GM12878 (cell line): ENCODE measurements at regions not wholly inside any gene's neighbourhood (a gene's known extent, or its start where the extent isn't known, plus 50 kb on each side); places are given as distances from the start of the nearest gene placed in this dataset.

Source experiments
- ATAC-seq: fragments of 200-7000 bp; cut with Tn5 transposase; 3 replicates; pipeline ENCODE4 v1.9.1; 2020; ENCODE audit warnings: mild to moderate bottlenecking, moderate library complexity
- BruUV-seq: library from RNA; stranded (reverse); fragments of 400-500 nt; replicated peaks from 2 replicates; lab custom pipeline; 2021; lab: Mats Ljungman, UMichigan
- CTCF ChIA-PET: fragments of 300-600 bp; sonication (Branson Sonifier 250); formaldehyde crosslinking; extraction: SDS; loops from one replicate; lab custom pipeline; 2021; ENCODE audit warnings: inconsistent platforms; lab: Yijun Ruan, JAX
- POLR2A ChIA-PET: fragments of 350-600 bp; formaldehyde crosslinking; extraction: SDS; loops from one replicate; lab custom pipeline; 2021; ENCODE audit warnings: inconsistent platforms; lab: Charles Lee
- RAD21 ChIA-PET: fragments of 300-600 bp; sonication (Branson Sonifier 250); formaldehyde crosslinking; loops from one replicate; lab custom pipeline; 2023; ENCODE audit warnings: antibody characterized with exemption; ENCODE audit not compliant: unreplicated experiment; lab: Charles Lee
- SMC1A ChIA-PET: fragments of 300-600 bp; sonication (Branson Sonifier 250); formaldehyde crosslinking; loops from one replicate; lab custom pipeline; 2023; ENCODE audit not compliant: unreplicated experiment, uncharacterized antibody; lab: Charles Lee
- DNase-seq: peaks from one replicate; pipeline ENCODE4 v3.0.0-alpha.2; 2011; ENCODE audit warnings: low read depth, low spot score
- FAIRE-seq: peaks from 3 replicates; lab custom pipeline; 2011; peaks lifted over from hg19 to GRCh38; lab: Jason Lieb, UNC
- H2AFZ ChIP-seq: 2 replicates; pipeline ENCODE4 v1.6.0; 2011; ENCODE audit warnings: low read depth, low read length, control low read depth; ENCODE audit not compliant: control insufficient read depth
- H3K27ac ChIP-seq: 2 replicates; pipeline ENCODE4 v1.5.1; 2011; ENCODE audit warnings: control low read depth; ENCODE audit not compliant: control insufficient read depth, insufficient read depth
- H3K27me3 ChIP-seq, 2 experiments: replicated peaks in 1 of 2; 2 replicates each; pipeline versions ENCODE4 v1.6.0 to v1.6.1; 2011; ENCODE audit warnings: low read length in 1 of 2; ENCODE audit not compliant: control insufficient read depth in 2 of 2, insufficient read depth in 2 of 2
- H3K36me3 ChIP-seq, 2 experiments: 2 replicates each; pipeline ENCODE4 v1.5.1; 2011; ENCODE audit warnings: low read length in 1 of 2; ENCODE audit not compliant: control insufficient read depth in 2 of 2, insufficient read depth in 2 of 2
- H3K4me1 ChIP-seq: 2 replicates; pipeline ENCODE4 v1.6.1; 2011; ENCODE audit warnings: mild to moderate bottlenecking, low read length, moderate library complexity, mixed read lengths; ENCODE audit not compliant: control insufficient read depth, insufficient read depth
- H3K4me2 ChIP-seq: 2 replicates; pipeline ENCODE4 v1.6.0; 2011; ENCODE audit warnings: control low read depth; ENCODE audit not compliant: control insufficient read depth, insufficient read depth
- H3K4me3 ChIP-seq: fragments of 200-600 bp; sonication (generic); 2 replicates; pipeline ENCODE4 v1.5.1; 2016
- H3K79me2 ChIP-seq: 2 replicates; pipeline ENCODE4 v1.6.0; 2011; ENCODE audit warnings: low read length; ENCODE audit not compliant: control insufficient read depth, insufficient read depth
- H3K9ac ChIP-seq: 2 replicates; pipeline ENCODE4 v1.8.0; 2011; ENCODE audit warnings: low read length, control low read depth, mixed read lengths; ENCODE audit not compliant: control insufficient read depth, insufficient read depth
- H3K9me3 ChIP-seq: replicated peaks from 3 replicates; pipeline ENCODE4 v1.5.1; 2011; ENCODE audit warnings: mild to moderate bottlenecking, low read length; ENCODE audit not compliant: control insufficient read depth, insufficient read depth
- H4K20me1 ChIP-seq: 2 replicates; pipeline ENCODE4 v1.6.0; 2011; ENCODE audit not compliant: control insufficient read depth, insufficient read depth
- ETV6 ChIP-seq, 2 experiments: fragments of 450-650 bp in 1 of 2; IDR thresholded peaks in 1 of 2; conservative IDR thresholded peaks in 1 of 2; 2 replicates each; pipeline ENCODE4 v1.6.1; 2014; ENCODE audit warnings: antibody characterized with exemption in 1 of 2, borderline replicate concordance in 1 of 2, low read depth in 1 of 2, mild to moderate bottlenecking in 1 of 2, moderate library complexity in 1 of 2
- FOXK2 ChIP-seq: fragments of 450-650 bp; IDR thresholded peaks from 2 replicates; pipeline ENCODE4 v1.6.1; 2017; ENCODE audit warnings: mild to moderate bottlenecking, moderate library complexity
- RFX5 ChIP-seq: IDR thresholded peaks from 2 replicates; pipeline ENCODE4 v1.6.1; 2011; ENCODE audit warnings: low read depth, low read length, improper control_type of control experiment
- SMC3 ChIP-seq: IDR thresholded peaks from 2 replicates; pipeline ENCODE4 v1.6.1; 2011; ENCODE audit warnings: low read length, improper control_type of control experiment, borderline replicate concordance
- YY1 ChIP-seq: IDR thresholded peaks from 2 replicates; pipeline ENCODE4 v1.6.1; 2011; ENCODE audit warnings: low read depth, mild to moderate bottlenecking, low read length
- ZNF274 ChIP-seq: IDR thresholded peaks from one replicate; pipeline ENCODE4 v1.8.0; 2011; ENCODE audit not compliant: insufficient read length, insufficient read depth
- ZNF622 ChIP-seq: fragments of 450-650 bp; IDR thresholded peaks from 2 replicates; pipeline ENCODE4 v1.6.1; 2017; ENCODE audit warnings: mild to moderate bottlenecking, inconsistent platforms
- WGBS: methylation state at CpG from one replicate; pipeline ENCODE4 v1.1.6; 2016; ENCODE audit warnings: low lambda C conversion rate; ENCODE audit not compliant: insufficient replicate concordance, insufficient coverage; ENCODE audit errors: missing lambda C conversion rate; 5-methylcytosine and 5-hydroxymethylcytosine counted together
- in situ Hi-C: fragments of 300-500 bp; cut with MboI; formaldehyde crosslinking; loops from 9 replicates; pipeline ENCODE4 v1.14.3; 2018; ENCODE audit warnings: mixed read lengths
- intact Hi-C: fragments of 100-400 bp; cut with micrococcal nuclease; formaldehyde crosslinking; loops from one replicate; pipeline ENCODE4 v1.14.2; 2022; ENCODE audit not compliant: unreplicated experiment
- TF ChIP-seq, protein P1 (sequence below): fragments of 450-650 bp; IDR thresholded peaks from 2 replicates; pipeline ENCODE4 v1.6.1; 2018; ENCODE audit warnings: borderline replicate concordance, mild to moderate bottlenecking; ENCODE audit not compliant: partially characterized antibody
- TF ChIP-seq, protein P2 (sequence below): fragments of 450-650 bp; IDR thresholded peaks from 2 replicates; pipeline ENCODE4 v1.6.1; 2017; ENCODE audit warnings: low read depth, mild to moderate bottlenecking, moderate library complexity
- TF ChIP-seq, protein P3 (sequence below): IDR thresholded peaks from 2 replicates; pipeline ENCODE4 v1.6.1; 2012; ENCODE audit warnings: mild to moderate bottlenecking, low read depth, low read length
- TF ChIP-seq, protein P4 (sequence below): fragments of 150-350 bp; IDR thresholded peaks from 2 replicates; pipeline ENCODE4 v1.6.1; 2014; ENCODE audit warnings: mild to moderate bottlenecking, low read depth, low read length
- TF ChIP-seq, protein P5 (sequence below): fragments of 450-650 bp; IDR thresholded peaks from 2 replicates; pipeline ENCODE4 v1.6.1; 2017; ENCODE audit warnings: mild to moderate bottlenecking

DNA sequence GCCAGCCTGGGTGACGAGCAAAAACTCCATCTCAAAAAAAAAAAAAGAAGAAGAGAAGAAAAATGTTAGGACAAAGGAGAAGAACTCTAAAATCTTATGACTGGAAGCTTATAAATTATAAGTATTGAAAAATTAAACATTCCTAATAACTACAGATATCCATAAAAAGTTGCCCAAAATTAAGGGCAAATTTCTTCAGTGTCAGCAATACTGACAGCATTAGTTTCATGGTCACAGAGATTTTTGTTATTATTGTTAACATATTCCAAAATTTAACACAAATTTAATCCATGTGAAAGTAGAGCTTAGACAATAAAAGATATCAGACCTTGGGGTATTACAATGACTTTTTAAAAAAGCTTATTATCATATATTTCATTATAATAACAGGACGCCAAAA is 74.1 kb downstream of the NR2F2 start (continued):
- TF ChIP-seq, protein P1, sequence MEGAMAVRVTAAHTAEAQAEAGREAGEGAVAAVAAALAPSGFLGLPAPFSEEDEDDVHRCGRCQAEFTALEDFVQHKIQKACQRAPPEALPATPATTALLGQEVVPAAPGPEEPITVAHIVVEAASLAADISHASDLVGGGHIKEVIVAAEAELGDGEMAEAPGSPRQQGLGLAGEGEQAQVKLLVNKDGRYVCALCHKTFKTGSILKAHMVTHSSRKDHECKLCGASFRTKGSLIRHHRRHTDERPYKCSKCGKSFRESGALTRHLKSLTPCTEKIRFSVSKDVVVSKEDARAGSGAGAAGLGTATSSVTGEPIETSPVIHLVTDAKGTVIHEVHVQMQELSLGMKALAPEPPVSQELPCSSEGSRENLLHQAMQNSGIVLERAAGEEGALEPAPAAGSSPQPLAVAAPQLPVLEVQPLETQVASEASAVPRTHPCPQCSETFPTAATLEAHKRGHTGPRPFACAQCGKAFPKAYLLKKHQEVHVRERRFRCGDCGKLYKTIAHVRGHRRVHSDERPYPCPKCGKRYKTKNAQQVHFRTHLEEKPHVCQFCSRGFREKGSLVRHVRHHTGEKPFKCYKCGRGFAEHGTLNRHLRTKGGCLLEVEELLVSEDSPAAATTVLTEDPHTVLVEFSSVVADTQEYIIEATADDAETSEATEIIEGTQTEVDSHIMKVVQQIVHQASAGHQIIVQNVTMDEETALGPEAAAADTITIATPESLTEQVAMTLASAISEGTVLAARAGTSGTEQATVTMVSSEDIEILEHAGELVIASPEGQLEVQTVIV = no peak
- TF ChIP-seq YY1 = no peak
- no peak for TF ChIP-seq SMC3
- no peak for TF ChIP-seq FOXK2
- no peak for TF ChIP-seq ZNF622
- no peak for TF ChIP-seq ZNF274
- TF ChIP-seq, protein P2, sequence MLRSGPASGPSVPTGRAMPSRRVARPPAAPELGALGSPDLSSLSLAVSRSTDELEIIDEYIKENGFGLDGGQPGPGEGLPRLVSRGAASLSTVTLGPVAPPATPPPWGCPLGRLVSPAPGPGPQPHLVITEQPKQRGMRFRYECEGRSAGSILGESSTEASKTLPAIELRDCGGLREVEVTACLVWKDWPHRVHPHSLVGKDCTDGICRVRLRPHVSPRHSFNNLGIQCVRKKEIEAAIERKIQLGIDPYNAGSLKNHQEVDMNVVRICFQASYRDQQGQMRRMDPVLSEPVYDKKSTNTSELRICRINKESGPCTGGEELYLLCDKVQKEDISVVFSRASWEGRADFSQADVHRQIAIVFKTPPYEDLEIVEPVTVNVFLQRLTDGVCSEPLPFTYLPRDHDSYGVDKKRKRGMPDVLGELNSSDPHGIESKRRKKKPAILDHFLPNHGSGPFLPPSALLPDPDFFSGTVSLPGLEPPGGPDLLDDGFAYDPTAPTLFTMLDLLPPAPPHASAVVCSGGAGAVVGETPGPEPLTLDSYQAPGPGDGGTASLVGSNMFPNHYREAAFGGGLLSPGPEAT = no peak
- TF ChIP-seq ETV6 (conservative IDR thresholded peaks at IDR 0.05 in 1 of 2, IDR thresholded peaks at IDR 0.05 in 1 of 2; ENCODE audit: borderline replicate concordance in 1 of 2, low read depth in 1 of 2) = no peak

DNA sequence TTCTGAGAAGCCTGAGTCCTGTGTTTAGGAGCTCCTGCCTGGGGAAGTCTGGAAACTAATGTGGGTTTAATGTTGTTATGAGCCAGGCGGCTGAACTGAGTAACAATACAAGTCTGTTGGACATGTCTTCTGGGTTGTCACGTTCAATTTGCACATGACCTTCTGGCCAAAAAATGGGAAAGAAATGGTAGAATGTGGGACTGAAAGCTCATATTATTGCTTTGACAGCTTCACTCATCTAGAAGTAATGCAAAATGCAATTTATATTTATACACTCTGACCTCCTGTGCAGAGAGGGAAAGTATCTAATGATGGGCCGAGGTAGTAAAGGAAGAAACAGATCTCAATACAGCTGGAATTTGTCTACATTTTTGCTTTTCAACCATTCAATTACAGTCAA is 75.8 kb downstream of the NR2F2 start:
- BruUV-seq = no TSS peak
- Histone ChIP-seq H3K4me3 (no peak overlapping the region), H3K36me3 (no peaks in the 10 kb centered on the region), H3K79me2 (no peaks in the 10 kb centered on the region), H4K20me1 (no peaks in the 10 kb centered on the region), H3K9me3 (no peaks in the 10 kb centered on the region; the same call in 2 of the 3 replicates), H3K9ac (no peak overlapping the region), H2AFZ (no peak overlapping the region), H3K4me1 (no peaks in the 10 kb centered on the region), H3K27ac (no peak overlapping the region), H3K27me3 (peaks cover 2% of the 10 kb centered on the region in 2 experiments), H3K4me2 (no peak overlapping the region)
- in situ Hi-C loops (no loop called here), intact Hi-C loops (no loop called here)
- WGBS = 0% methylated on average over 3 of the region's 3 CpGs
- DNase-seq (no peak), ATAC-seq (no peak), FAIRE-seq (no peak)
- ChIA-PET CTCF (no interaction called here), SMC1A (no interaction called here), RAD21 (no interaction called here), POLR2A (no interaction called here)
- TF ChIP-seq, protein P3, sequence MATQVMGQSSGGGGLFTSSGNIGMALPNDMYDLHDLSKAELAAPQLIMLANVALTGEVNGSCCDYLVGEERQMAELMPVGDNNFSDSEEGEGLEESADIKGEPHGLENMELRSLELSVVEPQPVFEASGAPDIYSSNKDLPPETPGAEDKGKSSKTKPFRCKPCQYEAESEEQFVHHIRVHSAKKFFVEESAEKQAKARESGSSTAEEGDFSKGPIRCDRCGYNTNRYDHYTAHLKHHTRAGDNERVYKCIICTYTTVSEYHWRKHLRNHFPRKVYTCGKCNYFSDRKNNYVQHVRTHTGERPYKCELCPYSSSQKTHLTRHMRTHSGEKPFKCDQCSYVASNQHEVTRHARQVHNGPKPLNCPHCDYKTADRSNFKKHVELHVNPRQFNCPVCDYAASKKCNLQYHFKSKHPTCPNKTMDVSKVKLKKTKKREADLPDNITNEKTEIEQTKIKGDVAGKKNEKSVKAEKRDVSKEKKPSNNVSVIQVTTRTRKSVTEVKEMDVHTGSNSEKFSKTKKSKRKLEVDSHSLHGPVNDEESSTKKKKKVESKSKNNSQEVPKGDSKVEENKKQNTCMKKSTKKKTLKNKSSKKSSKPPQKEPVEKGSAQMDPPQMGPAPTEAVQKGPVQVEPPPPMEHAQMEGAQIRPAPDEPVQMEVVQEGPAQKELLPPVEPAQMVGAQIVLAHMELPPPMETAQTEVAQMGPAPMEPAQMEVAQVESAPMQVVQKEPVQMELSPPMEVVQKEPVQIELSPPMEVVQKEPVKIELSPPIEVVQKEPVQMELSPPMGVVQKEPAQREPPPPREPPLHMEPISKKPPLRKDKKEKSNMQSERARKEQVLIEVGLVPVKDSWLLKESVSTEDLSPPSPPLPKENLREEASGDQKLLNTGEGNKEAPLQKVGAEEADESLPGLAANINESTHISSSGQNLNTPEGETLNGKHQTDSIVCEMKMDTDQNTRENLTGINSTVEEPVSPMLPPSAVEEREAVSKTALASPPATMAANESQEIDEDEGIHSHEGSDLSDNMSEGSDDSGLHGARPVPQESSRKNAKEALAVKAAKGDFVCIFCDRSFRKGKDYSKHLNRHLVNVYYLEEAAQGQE = no peak
- no peak for TF ChIP-seq RFX5
- TF ChIP-seq, protein P4, sequence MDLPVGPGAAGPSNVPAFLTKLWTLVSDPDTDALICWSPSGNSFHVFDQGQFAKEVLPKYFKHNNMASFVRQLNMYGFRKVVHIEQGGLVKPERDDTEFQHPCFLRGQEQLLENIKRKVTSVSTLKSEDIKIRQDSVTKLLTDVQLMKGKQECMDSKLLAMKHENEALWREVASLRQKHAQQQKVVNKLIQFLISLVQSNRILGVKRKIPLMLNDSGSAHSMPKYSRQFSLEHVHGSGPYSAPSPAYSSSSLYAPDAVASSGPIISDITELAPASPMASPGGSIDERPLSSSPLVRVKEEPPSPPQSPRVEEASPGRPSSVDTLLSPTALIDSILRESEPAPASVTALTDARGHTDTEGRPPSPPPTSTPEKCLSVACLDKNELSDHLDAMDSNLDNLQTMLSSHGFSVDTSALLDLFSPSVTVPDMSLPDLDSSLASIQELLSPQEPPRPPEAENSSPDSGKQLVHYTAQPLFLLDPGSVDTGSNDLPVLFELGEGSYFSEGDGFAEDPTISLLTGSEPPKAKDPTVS = no peak
- TF ChIP-seq, protein P5, sequence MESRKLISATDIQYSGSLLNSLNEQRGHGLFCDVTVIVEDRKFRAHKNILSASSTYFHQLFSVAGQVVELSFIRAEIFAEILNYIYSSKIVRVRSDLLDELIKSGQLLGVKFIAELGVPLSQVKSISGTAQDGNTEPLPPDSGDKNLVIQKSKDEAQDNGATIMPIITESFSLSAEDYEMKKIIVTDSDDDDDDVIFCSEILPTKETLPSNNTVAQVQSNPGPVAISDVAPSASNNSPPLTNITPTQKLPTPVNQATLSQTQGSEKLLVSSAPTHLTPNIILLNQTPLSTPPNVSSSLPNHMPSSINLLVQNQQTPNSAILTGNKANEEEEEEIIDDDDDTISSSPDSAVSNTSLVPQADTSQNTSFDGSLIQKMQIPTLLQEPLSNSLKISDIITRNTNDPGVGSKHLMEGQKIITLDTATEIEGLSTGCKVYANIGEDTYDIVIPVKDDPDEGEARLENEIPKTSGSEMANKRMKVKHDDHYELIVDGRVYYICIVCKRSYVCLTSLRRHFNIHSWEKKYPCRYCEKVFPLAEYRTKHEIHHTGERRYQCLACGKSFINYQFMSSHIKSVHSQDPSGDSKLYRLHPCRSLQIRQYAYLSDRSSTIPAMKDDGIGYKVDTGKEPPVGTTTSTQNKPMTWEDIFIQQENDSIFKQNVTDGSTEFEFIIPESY = no peak
